IMR-90 (cell line): ENCODE measurements at regions not wholly inside any gene's neighbourhood (a gene's known extent, or its start where the extent isn't known, plus 50 kb on each side); places are given as distances from the start of the nearest gene placed in this dataset.

ENCODE experiments used
- ATAC-seq: fragments of 200-7000 bp; cut with Tn5 transposase; 2 replicates; pipeline ENCODE4 v1.9.1; 2020; ENCODE audit warnings: low read depth, mild to moderate bottlenecking, moderate library complexity
- BruUV-seq: library from RNA; stranded (reverse); fragments of 400-500 nt; replicated peaks from 2 replicates; lab custom pipeline; 2021; lab: Mats Ljungman, UMichigan
- CTCF ChIA-PET: fragments of 300-600 bp; formaldehyde crosslinking; extraction: SDS; loops from one replicate; lab custom pipeline; 2021; ENCODE audit warnings: antibody characterized with exemption; lab: Yijun Ruan, JAX
- POLR2A ChIA-PET: fragments of 300-600 bp; sonication (Branson Sonifier 250); formaldehyde crosslinking; loops from one replicate; lab custom pipeline; 2022; ENCODE audit warnings: antibody characterized with exemption; ENCODE audit not compliant: unreplicated experiment; lab: Charles Lee
- DNase-seq: peaks from one replicate; pipeline ENCODE4 v3.0.0; 2013
- H2AFZ ChIP-seq: replicated peaks from 2 replicates; pipeline ENCODE3; 2013; ENCODE audit warnings: low read length, mild to moderate bottlenecking; ENCODE audit not compliant: poor library complexity
- H2AK5ac ChIP-seq: 2 replicates; pipeline ENCODE4 v1.6.1; 2013; ENCODE audit warnings: low read depth, low read length, inconsistent platforms
- H2AK9ac ChIP-seq: replicated peaks from 2 replicates; pipeline ENCODE3; 2013; ENCODE audit warnings: mild to moderate bottlenecking, low read depth, low read length, moderate library complexity; ENCODE audit not compliant: poor library complexity
- H2BK120ac ChIP-seq: 2 replicates; pipeline ENCODE4 v1.6.1; 2013; ENCODE audit warnings: low read depth, low read length, inconsistent platforms
- H2BK15ac ChIP-seq: 3 replicates; pipeline ENCODE4 v1.6.1; 2013; ENCODE audit warnings: low read depth, low read length, inconsistent platforms
- H2BK20ac ChIP-seq: 2 replicates; pipeline ENCODE4 v1.6.1; 2013; ENCODE audit warnings: low read depth, mild to moderate bottlenecking, inconsistent platforms, low read length, moderate library complexity
- H2BK5ac ChIP-seq: 2 replicates; pipeline ENCODE4 v1.6.1; 2013; ENCODE audit warnings: mild to moderate bottlenecking, low read depth, low read length, inconsistent platforms; ENCODE audit not compliant: poor library complexity, severe bottlenecking
- H3K14ac ChIP-seq: replicated peaks from 2 replicates; pipeline ENCODE4 v1.6.1; 2013; ENCODE audit warnings: low read depth, low read length, inconsistent platforms
- H3K18ac ChIP-seq: 2 replicates; pipeline ENCODE4 v1.6.1; 2013; ENCODE audit warnings: low read depth, low read length, control low read depth
- H3K23ac ChIP-seq: 2 replicates; pipeline ENCODE4 v1.6.1; 2013; ENCODE audit warnings: low read depth, low read length, inconsistent platforms
- H3K27ac ChIP-seq: 2 replicates; pipeline ENCODE4 v1.5.1; 2013; ENCODE audit warnings: mild to moderate bottlenecking, control low read depth, low read length; ENCODE audit not compliant: insufficient read depth
- H3K27me3 ChIP-seq: 2 replicates; pipeline ENCODE4 v1.6.1; 2013; ENCODE audit warnings: low read length; ENCODE audit not compliant: control insufficient read depth, insufficient read depth
- H3K36me3 ChIP-seq: 2 replicates; pipeline ENCODE4 v1.6.1; 2013; ENCODE audit warnings: low read length, mixed read lengths; ENCODE audit not compliant: control insufficient read depth, insufficient read depth
- H3K4ac ChIP-seq: 2 replicates; pipeline ENCODE4 v1.6.1; 2013; ENCODE audit warnings: low read depth, low read length, inconsistent platforms
- H3K4me1 ChIP-seq: 2 replicates; pipeline ENCODE4 v1.6.1; 2013; ENCODE audit warnings: low read length, mixed read lengths; ENCODE audit not compliant: control insufficient read depth, insufficient read depth
- H3K4me2 ChIP-seq: 2 replicates; pipeline ENCODE4 v1.6.1; 2013; ENCODE audit warnings: low read depth, mild to moderate bottlenecking, control low read depth, low read length, moderate library complexity
- H3K4me3 ChIP-seq: 2 replicates; pipeline ENCODE4 v1.5.1; 2013; ENCODE audit warnings: low read depth, mild to moderate bottlenecking, control low read depth, low read length, moderate library complexity; ENCODE audit not compliant: insufficient read depth
- H3K56ac ChIP-seq: 2 replicates; pipeline ENCODE4 v1.6.1; 2013; ENCODE audit warnings: low read length, inconsistent platforms; ENCODE audit not compliant: insufficient read depth; ENCODE audit errors: extremely low read depth
- H3K79me1 ChIP-seq, 2 experiments: 2 replicates each; pipeline ENCODE4 v1.6.1; 2013; ENCODE audit warnings: low read length in 2 of 2, inconsistent platforms in 1 of 2, low read depth in 1 of 2
- H3K9ac ChIP-seq: 2 replicates; pipeline ENCODE4 v1.6.1; 2013; ENCODE audit warnings: low read depth, low read length, control low read depth
- H3K9me1 ChIP-seq: 2 replicates; pipeline ENCODE4 v1.6.1; 2013; ENCODE audit warnings: low read length, inconsistent platforms; ENCODE audit not compliant: insufficient read depth
- H3K9me3 ChIP-seq: 2 replicates; pipeline ENCODE4 v1.6.1; 2013; ENCODE audit warnings: low read length; ENCODE audit not compliant: control insufficient read depth, insufficient read depth
- H4K20me1 ChIP-seq: 2 replicates; pipeline ENCODE4 v1.6.1; 2013; ENCODE audit warnings: low read length, inconsistent platforms; ENCODE audit not compliant: insufficient read depth
- H4K5ac ChIP-seq: 2 replicates; pipeline ENCODE4 v1.6.1; 2013; ENCODE audit warnings: mild to moderate bottlenecking, low read depth, low read length, control low read depth
- H4K8ac ChIP-seq, 2 experiments: 2 replicates each; pipeline ENCODE4 v1.6.1; 2013; ENCODE audit warnings: low read depth in 2 of 2, low read length in 2 of 2, control low read depth in 1 of 2, inconsistent platforms in 1 of 2
- H4K91ac ChIP-seq: 2 replicates; pipeline ENCODE4 v1.6.1; 2013; ENCODE audit warnings: low read depth, low read length, inconsistent platforms; ENCODE audit not compliant: insufficient read depth
- BHLHE40 ChIP-seq: fragments of 150-350 bp; IDR thresholded peaks from 2 replicates; pipeline ENCODE4 v1.6.1; 2016; ENCODE audit warnings: mild to moderate bottlenecking, low read depth, low read length
- CEBPB ChIP-seq: IDR thresholded peaks from 2 replicates; pipeline ENCODE4 v1.6.1; 2012; ENCODE audit warnings: low read depth, low read length, improper control_type of control experiment
- CHD1 ChIP-seq: IDR thresholded peaks from 2 replicates; pipeline ENCODE4 v1.6.1; 2012; ENCODE audit warnings: low read depth, low read length, improper control_type of control experiment
- CTCF ChIP-seq: conservative IDR thresholded peaks from 2 replicates; pipeline ENCODE4 v1.5.1; 2012; ENCODE audit warnings: mild to moderate bottlenecking, low read depth, low read length, improper control_type of control experiment
- ELK1 ChIP-seq: fragments of 150-350 bp; IDR thresholded peaks from 2 replicates; pipeline ENCODE4 v1.6.1; 2016; ENCODE audit warnings: low read depth, mild to moderate bottlenecking, low read length, moderate library complexity, borderline replicate concordance
- FOS ChIP-seq: fragments of 150-350 bp; IDR thresholded peaks from 2 replicates; pipeline ENCODE4 v1.6.1; 2016; ENCODE audit warnings: low read depth, low read length
- MAFK ChIP-seq: IDR thresholded peaks from 2 replicates; pipeline ENCODE4 v1.6.1; 2012; ENCODE audit warnings: low read depth, low read length, improper control_type of control experiment
- MAZ ChIP-seq: IDR thresholded peaks from 2 replicates; pipeline ENCODE4 v1.6.1; 2012; ENCODE audit warnings: low read depth, mild to moderate bottlenecking, low read length, improper control_type of control experiment, moderate library complexity, borderline replicate concordance
- MXI1 ChIP-seq: IDR thresholded peaks from 2 replicates; pipeline ENCODE4 v1.6.1; 2012; ENCODE audit warnings: low read depth, mild to moderate bottlenecking, low read length, moderate library complexity, borderline replicate concordance
- NFE2L2 ChIP-seq: fragments of 150-350 bp; IDR thresholded peaks from 2 replicates; pipeline ENCODE4 v1.6.1; 2016; ENCODE audit warnings: low read depth, mild to moderate bottlenecking, low read length
- POLR2A ChIP-seq: IDR thresholded peaks from 2 replicates; pipeline ENCODE4 v1.6.1; 2012; ENCODE audit warnings: mild to moderate bottlenecking, low read depth, low read length
- RAD21 ChIP-seq: IDR thresholded peaks from 2 replicates; pipeline ENCODE4 v1.6.1; 2012; ENCODE audit warnings: low read length, improper control_type of control experiment
- RCOR1 ChIP-seq: IDR thresholded peaks from 2 replicates; pipeline ENCODE4 v1.6.1; 2012; ENCODE audit warnings: mild to moderate bottlenecking, low read length, improper control_type of control experiment; ENCODE audit not compliant: insufficient replicate concordance
- RFX5 ChIP-seq: IDR thresholded peaks from 2 replicates; pipeline ENCODE4 v1.8.0; 2012; ENCODE audit warnings: low read depth, mild to moderate bottlenecking, low read length, moderate library complexity
- SMC3 ChIP-seq: fragments of 150-350 bp; IDR thresholded peaks from 2 replicates; pipeline ENCODE4 v1.6.1; 2016; ENCODE audit warnings: low read depth, mild to moderate bottlenecking, antibody characterized with exemption, low read length, moderate library complexity
- USF2 ChIP-seq: fragments of 150-350 bp; IDR thresholded peaks from 2 replicates; pipeline ENCODE4 v1.6.1; 2017; ENCODE audit warnings: mild to moderate bottlenecking, antibody characterized with exemption, low read length, low read depth
- WGBS, 2 experiments: methylation state at CpG; one replicate each; pipeline versions ENCODE4 v1.1.5 to v1.1.7; 2013; ENCODE audit warnings: missing lambda C conversion rate in 2 of 2; ENCODE audit not compliant: insufficient read length in 1 of 2; ENCODE audit errors: extremely low coverage in 2 of 2; 5-methylcytosine and 5-hydroxymethylcytosine counted together
- dilution Hi-C: fragments of 300-500 bp; cut with HindIII; formaldehyde crosslinking; loops from one replicate; pipeline ENCODE4 v1.14.3; 2018; ENCODE audit warnings: low sequenced_read_pairs; ENCODE audit not compliant: unreplicated experiment
- in situ Hi-C: fragments of 300-500 bp; cut with MboI; formaldehyde crosslinking; loops from 3 replicates; pipeline ENCODE4 v1.14.3; 2019; ENCODE audit warnings: low sequenced_read_pairs, inconsistent platforms, mixed read lengths
- intact Hi-C: fragments of 100-400 bp; cut with micrococcal nuclease; formaldehyde crosslinking; loops from 2 replicates; pipeline ENCODE4 v1.10.0; 2022

GRCh38 chr2:194562329-194562728 is 1094.7 kb upstream of the SLC39A10 start:
- BruUV-seq = no TSS peak
- Histone ChIP-seq H2AK5ac (no peak overlapping the region), H2AK9ac (no peak overlapping the region), H3K23ac (no peak overlapping the region), H3K4me1 (no peaks in the 10 kb centered on the region), H4K5ac (no peak overlapping the region), H3K18ac (no peak overlapping the region), H2BK120ac (no peak overlapping the region), H3K9me3 (peaks cover 10% of the 10 kb centered on the region), H3K4me2 (no peak overlapping the region), H4K20me1 (no peaks in the 10 kb centered on the region), H4K91ac (no peak overlapping the region), H3K9ac (no peak overlapping the region), H3K9me1 (no peaks in the 10 kb centered on the region), H3K27ac (no peak overlapping the region), H2AFZ (no peak overlapping the region), H3K36me3 (no peaks in the 10 kb centered on the region), H3K4me3 (no peak overlapping the region), H3K79me1 (no peaks in the 10 kb centered on the region), H3K4ac (no peak overlapping the region), H2BK5ac (no peak overlapping the region), H3K27me3 (no peaks in the 10 kb centered on the region), H3K56ac (no peak overlapping the region), H3K14ac (no peak overlapping the region), H2BK15ac (no peak overlapping the region), H2BK20ac (no peak overlapping the region), H4K8ac (no peak overlapping the region)
- intact Hi-C loops (no loop called here), in situ Hi-C loops (no loop called here), dilution Hi-C loops (no loop called here)
- DNase-seq (no peak), ATAC-seq (no peak)
- no CpG with 5 or more reads among the region's 2 CpGs for WGBS, 2 experiments
- ChIA-PET CTCF (no interaction called here), POLR2A (no interaction called here)
- TF ChIP-seq CEBPB (no peak), MAFK (no peak), RCOR1 (no peak), RFX5 (no peak), RAD21 (no peak), MAZ (no peak), POLR2A (no peak), USF2 (no peak), CHD1 (no peak), FOS (no peak), ELK1 (no peak), MXI1 (no peak), SMC3 (no peak), NFE2L2 (no peak), CTCF (no peak), BHLHE40 (no peak)
